OCI-LY7 (cell line): ENCODE measurements at regions not wholly inside any gene's neighbourhood (a gene's known extent, or its start where the extent isn't known, plus 50 kb on each side); places are given as distances from the start of the nearest gene placed in this dataset.

Source experiments
- EZH2phosphoT487 ChIP-seq: fragments of 200-600 bp; sonication (generic); IDR thresholded peaks from 2 replicates; pipeline ENCODE4 v1.6.1; 2018; ENCODE audit warnings: low read depth, borderline replicate concordance, mild to moderate bottlenecking, mixed run types, antibody characterized with exemption, low read length, moderate library complexity, mixed read lengths
- TF ChIP-seq, protein P1 (sequence below): fragments of 200-600 bp; sonication (generic); conservative IDR thresholded peaks from 2 replicates; pipeline ENCODE4 v1.5.1; 2014; ENCODE audit warnings: mild to moderate bottlenecking, antibody characterized with exemption, low read length, moderate library complexity, mixed read lengths

DNA sequence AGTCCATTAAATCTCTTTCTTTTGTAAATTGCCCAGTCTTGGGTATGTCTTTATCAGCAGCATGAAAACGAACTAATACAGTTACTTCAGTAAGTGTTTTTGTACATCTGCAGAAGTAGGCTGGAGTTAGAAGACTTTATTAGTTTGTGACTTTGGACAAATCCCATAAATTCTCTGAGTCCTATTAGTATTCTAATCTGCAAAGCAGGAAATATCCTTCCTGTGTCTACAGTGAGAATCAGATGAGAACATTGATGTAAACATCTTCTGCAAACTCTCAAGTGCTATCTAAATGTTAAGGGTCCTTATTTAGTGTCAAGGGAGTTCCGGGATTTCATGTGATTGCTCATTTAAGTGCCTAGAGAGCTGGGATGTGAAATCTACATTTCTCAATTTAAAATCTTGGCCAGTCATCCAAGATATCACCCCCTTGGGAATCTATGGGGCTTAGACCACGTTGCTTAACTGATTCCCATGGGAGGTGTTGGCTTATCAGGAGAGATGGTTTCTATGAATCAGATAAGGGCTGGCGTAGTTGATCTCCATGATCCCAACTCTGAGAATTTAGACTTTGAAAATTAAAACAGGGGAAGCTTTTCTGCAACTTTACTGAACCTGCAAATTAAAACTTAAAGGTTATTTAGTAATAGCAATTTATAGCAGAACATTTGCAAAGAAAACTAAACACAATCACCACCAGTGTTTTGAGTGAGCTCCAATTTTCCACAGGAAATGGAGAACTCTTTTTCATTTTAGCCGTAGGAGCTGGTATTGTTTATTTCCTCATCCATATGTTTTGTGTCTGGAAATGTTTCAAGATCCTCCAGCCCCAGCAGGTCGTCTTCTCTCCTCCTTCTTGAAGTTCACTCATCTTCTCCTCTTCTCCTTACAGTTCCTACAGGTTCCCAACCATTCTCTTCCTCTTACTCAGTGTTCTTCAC is 241.6 kb upstream of the CD180 start:
- TF ChIP-seq, protein P1, sequence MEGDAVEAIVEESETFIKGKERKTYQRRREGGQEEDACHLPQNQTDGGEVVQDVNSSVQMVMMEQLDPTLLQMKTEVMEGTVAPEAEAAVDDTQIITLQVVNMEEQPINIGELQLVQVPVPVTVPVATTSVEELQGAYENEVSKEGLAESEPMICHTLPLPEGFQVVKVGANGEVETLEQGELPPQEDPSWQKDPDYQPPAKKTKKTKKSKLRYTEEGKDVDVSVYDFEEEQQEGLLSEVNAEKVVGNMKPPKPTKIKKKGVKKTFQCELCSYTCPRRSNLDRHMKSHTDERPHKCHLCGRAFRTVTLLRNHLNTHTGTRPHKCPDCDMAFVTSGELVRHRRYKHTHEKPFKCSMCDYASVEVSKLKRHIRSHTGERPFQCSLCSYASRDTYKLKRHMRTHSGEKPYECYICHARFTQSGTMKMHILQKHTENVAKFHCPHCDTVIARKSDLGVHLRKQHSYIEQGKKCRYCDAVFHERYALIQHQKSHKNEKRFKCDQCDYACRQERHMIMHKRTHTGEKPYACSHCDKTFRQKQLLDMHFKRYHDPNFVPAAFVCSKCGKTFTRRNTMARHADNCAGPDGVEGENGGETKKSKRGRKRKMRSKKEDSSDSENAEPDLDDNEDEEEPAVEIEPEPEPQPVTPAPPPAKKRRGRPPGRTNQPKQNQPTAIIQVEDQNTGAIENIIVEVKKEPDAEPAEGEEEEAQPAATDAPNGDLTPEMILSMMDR = no peak
- TF ChIP-seq EZH2phosphoT487 = no peak
